ENCODE measurements at regions not wholly inside any gene's neighbourhood (a gene's known extent, or its start where the extent isn't known, plus 50 kb on each side); places are given as distances from the start of the nearest gene placed in this dataset.

GRCh38 chr1:157272729-157273524 is 134.7 kb upstream of the ETV3 start:
- TF ChIP-seq, protein P1, sequence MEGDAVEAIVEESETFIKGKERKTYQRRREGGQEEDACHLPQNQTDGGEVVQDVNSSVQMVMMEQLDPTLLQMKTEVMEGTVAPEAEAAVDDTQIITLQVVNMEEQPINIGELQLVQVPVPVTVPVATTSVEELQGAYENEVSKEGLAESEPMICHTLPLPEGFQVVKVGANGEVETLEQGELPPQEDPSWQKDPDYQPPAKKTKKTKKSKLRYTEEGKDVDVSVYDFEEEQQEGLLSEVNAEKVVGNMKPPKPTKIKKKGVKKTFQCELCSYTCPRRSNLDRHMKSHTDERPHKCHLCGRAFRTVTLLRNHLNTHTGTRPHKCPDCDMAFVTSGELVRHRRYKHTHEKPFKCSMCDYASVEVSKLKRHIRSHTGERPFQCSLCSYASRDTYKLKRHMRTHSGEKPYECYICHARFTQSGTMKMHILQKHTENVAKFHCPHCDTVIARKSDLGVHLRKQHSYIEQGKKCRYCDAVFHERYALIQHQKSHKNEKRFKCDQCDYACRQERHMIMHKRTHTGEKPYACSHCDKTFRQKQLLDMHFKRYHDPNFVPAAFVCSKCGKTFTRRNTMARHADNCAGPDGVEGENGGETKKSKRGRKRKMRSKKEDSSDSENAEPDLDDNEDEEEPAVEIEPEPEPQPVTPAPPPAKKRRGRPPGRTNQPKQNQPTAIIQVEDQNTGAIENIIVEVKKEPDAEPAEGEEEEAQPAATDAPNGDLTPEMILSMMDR (IDR thresholded peaks at IDR 0.05 in 8 of 11, conservative IDR thresholded peaks at IDR 0.05 in 3 of 11): no peak
- TF ChIP-seq POLR2A (IDR thresholded peaks at IDR 0.05) (no peak), POLR2AphosphoS5 (IDR thresholded peaks at IDR 0.05) (no peak)

Data from spleen (tissue), 7 donors.